Esophagus squamous epithelium (tissue), 5 donors: ENCODE measurements at regions not wholly inside any gene's neighbourhood (a gene's known extent, or its start where the extent isn't known, plus 50 kb on each side); places are given as distances from the start of the nearest gene placed in this dataset.

Experiments
- DNase-seq: peaks from one replicate; lab custom pipeline; 2025; lab: John Stamatoyannopoulos, UW
- H3K27ac ChIP-seq, 4 donors: fragments of 200-600 bp; sonication (generic); one replicate each; pipeline ENCODE4 v1.5.1; 2016 to 2019; ENCODE audit warnings: mild to moderate bottlenecking in 1 of 4
- H3K27me3 ChIP-seq, 4 donors: fragments of 200-600 bp; sonication (generic); 1 replicate in 3 of 4; 2 replicates in 1 of 4; pipeline versions ENCODE4 v1.5.1 to v1.6.0; 2017 to 2021; ENCODE audit warnings: antibody characterized with exemption in 1 of 4
- H3K36me3 ChIP-seq, 3 donors: fragments of 200-600 bp; sonication (generic); one replicate each; pipeline ENCODE4 v1.5.1; 2016 to 2019
- H3K4me1 ChIP-seq, 3 donors: fragments of 200-600 bp; sonication (generic); one replicate each; pipeline ENCODE4 v1.5.1; 2017 to 2019
- H3K4me3 ChIP-seq, 4 donors: fragments of 200-600 bp; sonication (generic); 1 replicate in 3 of 4; 2 replicates in 1 of 4; pipeline ENCODE4 v1.5.1; 2016 to 2019; ENCODE audit warnings: mild to moderate bottlenecking in 2 of 4, moderate library complexity in 1 of 4
- H3K9me3 ChIP-seq, 3 donors: fragments of 200-600 bp; sonication (generic); one replicate each; pipeline ENCODE4 v1.5.1; 2016 to 2019
- CTCF ChIP-seq, 6 experiments: fragments of 450-650 bp in 4 of 6; fragments of 200-600 bp in 2 of 6; sonication (generic) in 2 of 6; IDR thresholded peaks; one replicate each; pipeline ENCODE4 v1.5.1; 2016 to 2019; ENCODE audit warnings: antibody characterized with exemption in 6 of 6, mild to moderate bottlenecking in 4 of 6, moderate library complexity in 4 of 6
- POLR2A ChIP-seq, 4 donors: fragments of 450-650 bp; IDR thresholded peaks; one replicate each; pipeline ENCODE4 v1.6.1; 2017; ENCODE audit warnings: antibody characterized with exemption in 4 of 4, mild to moderate bottlenecking in 4 of 4, moderate library complexity in 3 of 4
- WGBS, 2 donors: methylation state at CpG; one replicate each; pipeline ENCODE4 v1.1.5; 2018; 5-methylcytosine and 5-hydroxymethylcytosine counted together
- intact Hi-C: fragments of 100-400 bp; cut with DNase I; formaldehyde crosslinking; loops from one replicate; pipeline ENCODE4 v1.15.0; 2022
- donor health status: DM: yes; HTN: yes; CAD: no.

- intact Hi-C loops, result no loop called here
- H3K4me3 ChIP-seq, result no peak overlapping the region
- no peak for DNase-seq
- H3K36me3 ChIP-seq, result no peaks in the 10 kb centered on the region
- no peak overlapping the region for H3K27ac ChIP-seq
- H3K9me3 ChIP-seq, result no peaks in the 10 kb centered on the region
- 53% methylated on average over 2 of the region's 2 CpGs for WGBS, 2 donors
- no peaks in the 10 kb centered on the region for H3K4me1 ChIP-seq
- TF ChIP-seq POLR2A (IDR thresholded peaks at IDR 0.05), result no peak
- TF ChIP-seq CTCF (IDR thresholded peaks at IDR 0.05), result no peak
- no peaks in the 10 kb centered on the region for H3K27me3 ChIP-seq
Observed at GRCh38 chr2:103004426-103004942, 242.7 kb downstream of the TMEM182 start.

- no peaks in the 10 kb centered on the region for H3K27me3 ChIP-seq
- WGBS, 2 donors, result 40 to 42% methylated on average over 3 of the region's 3 CpGs
- intact Hi-C loops, result no loop called here
- H3K4me3 ChIP-seq, result no peak overlapping the region
- no peak for TF ChIP-seq CTCF (IDR thresholded peaks at IDR 0.05)
- TF ChIP-seq POLR2A (IDR thresholded peaks at IDR 0.05), result no peak
- DNase-seq, result no peak
- H3K9me3 ChIP-seq, result no peaks in the 10 kb centered on the region
- no peak overlapping the region for H3K27ac ChIP-seq
- H3K36me3 ChIP-seq, result no peaks in the 10 kb centered on the region
- H3K4me1 ChIP-seq, result no peaks in the 10 kb centered on the region
Observed at GRCh38 chr2:103005393-103005792, 243.6 kb downstream of the TMEM182 start.

- Histone ChIP-seq H3K27ac (no peak overlapping the region), H3K4me1 (no peaks in the 10 kb centered on the region), H3K27me3 (no peaks in the 10 kb centered on the region), H3K4me3 (no peak overlapping the region), H3K36me3 (no peaks in the 10 kb centered on the region), H3K9me3 (no peaks in the 10 kb centered on the region)
- DNase-seq, result no peak
- TF ChIP-seq POLR2A (IDR thresholded peaks at IDR 0.05) (no peak), CTCF (IDR thresholded peaks at IDR 0.05) (no peak)
- intact Hi-C loops, result no loop called here
- whole genome bisulfite sequencing, 2 donors, result 82 to 83% methylated on average over 3 of the region's 3 CpGs
Observed at GRCh38 chr2:103007086-103007485, 245.3 kb downstream of the TMEM182 start.

GRCh38 chr2:103008586-103008985 lies 246.8 kb downstream of the TMEM182 start:
- WGBS, 2 donors, result 73 to 84% methylated on average over 5 to 6 of the region's 6 CpGs
- DNase-seq, result no peak
- Histone ChIP-seq H3K27ac (no peak overlapping the region), H3K4me3 (no peak overlapping the region), H3K4me1 (no peaks in the 10 kb centered on the region), H3K36me3 (no peaks in the 10 kb centered on the region), H3K27me3 (no peaks in the 10 kb centered on the region), H3K9me3 (no peaks in the 10 kb centered on the region)
- no peak for TF ChIP-seq POLR2A (IDR thresholded peaks at IDR 0.05)
- no peak for TF ChIP-seq CTCF (IDR thresholded peaks at IDR 0.05)
- intact Hi-C loops, result no loop called here

- Histone ChIP-seq H3K27me3 (no peaks in the 10 kb centered on the region), H3K36me3 (no peaks in the 10 kb centered on the region), H3K27ac (no peak overlapping the region), H3K4me1 (no peaks in the 10 kb centered on the region), H3K4me3 (no peak overlapping the region), H3K9me3 (no peaks in the 10 kb centered on the region)
- WGBS, 2 donors, result 30 to 39% methylated on average over 5 of the region's 5 CpGs
- intact Hi-C loops, result no loop called here
- TF ChIP-seq CTCF (IDR thresholded peaks at IDR 0.05) (no peak), POLR2A (IDR thresholded peaks at IDR 0.05) (no peak)
- DNase-seq, result no peak
Observed at GRCh38 chr2:103009871-103010270, 248.0 kb downstream of the TMEM182 start.
